ENCODE measurements at regions not wholly inside any gene's neighbourhood (a gene's known extent, or its start where the extent isn't known, plus 50 kb on each side); places are given as distances from the start of the nearest gene placed in this dataset.

DNA sequence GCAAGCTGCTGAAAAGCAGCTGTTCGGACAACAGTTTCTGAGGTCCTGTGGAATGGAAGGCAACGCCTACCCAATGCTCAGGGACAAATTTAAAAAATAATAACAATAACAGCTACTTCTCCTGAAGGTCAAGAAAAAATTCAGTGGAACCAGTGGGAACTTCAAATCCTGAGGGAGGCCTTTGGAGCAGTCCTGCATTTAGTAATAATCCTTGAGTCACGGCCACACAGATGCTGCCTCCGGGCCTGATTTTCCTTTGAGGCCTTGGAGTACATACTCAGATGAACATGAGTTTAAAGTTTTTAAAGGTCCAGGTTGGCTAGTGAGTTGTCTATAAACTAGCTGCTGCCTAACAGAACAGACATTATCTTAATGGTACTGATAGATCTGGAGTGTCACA is 268.0 kb downstream of the MSRB3 start:
- Histone ChIP-seq H2AFZ (no peak overlapping the region), H3K4me1 (ENCODE audit: insufficient read depth) (no peaks in the 10 kb centered on the region), H3K27me3 (no peaks in the 10 kb centered on the region), H4K20me1 (ENCODE audit: insufficient read depth, poor library complexity, severe bottlenecking) (no peaks in the 10 kb centered on the region), H3K79me2 (no peaks in the 10 kb centered on the region), H3K4me3 (no peak overlapping the region), H3K9me3 (ENCODE audit: low read depth) (no peaks in the 10 kb centered on the region), H3K9me2 (replicated peaks; ENCODE audit: insufficient read depth) (no peaks in the 10 kb centered on the region), H3K4me2 (no peak overlapping the region), H3K27ac (no peak overlapping the region), H3K36me3 (replicated peaks; ENCODE audit: insufficient read depth, low read depth) (no peaks in the 10 kb centered on the region)
- WGBS (ENCODE audit: low lambda C conversion rate, missing lambda C conversion rate) = 70% methylated on average over 4 of the region's 4 CpGs
- TF ChIP-seq EZH2phosphoT487 (IDR thresholded peaks at IDR 0.05; ENCODE audit: low read depth, severe bottlenecking, unreplicated experiment) (no peak), EZH2 (IDR thresholded peaks at IDR 0.05; ENCODE audit: borderline replicate concordance) (no peak)
- TF ChIP-seq, protein P1, sequence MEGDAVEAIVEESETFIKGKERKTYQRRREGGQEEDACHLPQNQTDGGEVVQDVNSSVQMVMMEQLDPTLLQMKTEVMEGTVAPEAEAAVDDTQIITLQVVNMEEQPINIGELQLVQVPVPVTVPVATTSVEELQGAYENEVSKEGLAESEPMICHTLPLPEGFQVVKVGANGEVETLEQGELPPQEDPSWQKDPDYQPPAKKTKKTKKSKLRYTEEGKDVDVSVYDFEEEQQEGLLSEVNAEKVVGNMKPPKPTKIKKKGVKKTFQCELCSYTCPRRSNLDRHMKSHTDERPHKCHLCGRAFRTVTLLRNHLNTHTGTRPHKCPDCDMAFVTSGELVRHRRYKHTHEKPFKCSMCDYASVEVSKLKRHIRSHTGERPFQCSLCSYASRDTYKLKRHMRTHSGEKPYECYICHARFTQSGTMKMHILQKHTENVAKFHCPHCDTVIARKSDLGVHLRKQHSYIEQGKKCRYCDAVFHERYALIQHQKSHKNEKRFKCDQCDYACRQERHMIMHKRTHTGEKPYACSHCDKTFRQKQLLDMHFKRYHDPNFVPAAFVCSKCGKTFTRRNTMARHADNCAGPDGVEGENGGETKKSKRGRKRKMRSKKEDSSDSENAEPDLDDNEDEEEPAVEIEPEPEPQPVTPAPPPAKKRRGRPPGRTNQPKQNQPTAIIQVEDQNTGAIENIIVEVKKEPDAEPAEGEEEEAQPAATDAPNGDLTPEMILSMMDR (IDR thresholded peaks at IDR 0.05; ENCODE audit: poor library complexity) = no peak
- no peak for DNase-seq (ENCODE audit: low spot score)

DNA sequence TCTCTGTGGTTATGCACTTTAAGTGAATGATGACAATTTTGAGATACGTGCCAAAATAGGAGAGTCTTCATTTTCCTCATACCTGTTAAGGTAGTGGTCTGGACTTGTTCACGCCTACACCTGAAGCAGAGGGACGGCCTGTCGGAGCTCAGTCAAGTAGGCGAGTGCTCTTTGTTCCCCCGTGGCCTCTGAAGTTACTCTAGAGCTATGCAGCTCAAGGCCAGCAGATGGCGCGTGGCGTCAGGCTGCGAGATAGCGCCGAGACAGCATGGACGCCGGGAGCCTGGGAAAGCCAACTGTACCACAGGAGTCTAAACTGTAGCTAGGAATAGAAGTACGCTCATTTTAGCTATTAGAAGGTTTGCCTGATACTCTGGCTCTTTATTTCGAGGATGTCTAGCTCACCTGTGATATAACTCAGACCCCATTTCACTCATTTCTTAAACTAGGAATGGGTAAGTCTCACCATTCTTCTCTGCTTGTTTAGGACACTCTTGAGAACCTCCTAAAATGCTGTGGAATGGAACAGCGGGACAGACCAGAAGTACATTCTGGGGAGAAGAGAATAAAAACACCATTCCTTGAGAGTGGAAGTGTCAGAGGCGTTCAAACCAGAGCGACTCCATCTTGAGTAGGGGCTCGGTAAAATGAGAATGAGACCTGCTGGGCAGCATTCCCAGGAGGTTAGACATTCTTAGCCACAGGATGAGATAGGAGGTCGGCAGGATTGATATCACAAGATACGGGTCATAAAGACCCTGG is 267.4 kb upstream of the HMGA2 start:
- Histone ChIP-seq H3K4me2 (no peak overlapping the region), H3K27me3 (no peaks in the 10 kb centered on the region), H3K4me1 (ENCODE audit: insufficient read depth) (no peaks in the 10 kb centered on the region), H3K79me2 (no peaks in the 10 kb centered on the region), H3K4me3 (no peak overlapping the region), H3K9me2 (replicated peaks; ENCODE audit: insufficient read depth) (no peaks in the 10 kb centered on the region), H3K36me3 (replicated peaks; ENCODE audit: insufficient read depth, low read depth) (no peaks in the 10 kb centered on the region), H3K27ac (no peak overlapping the region), H2AFZ (peak overlapping the region; percentile 10), H4K20me1 (ENCODE audit: insufficient read depth, poor library complexity, severe bottlenecking) (no peaks in the 10 kb centered on the region), H3K9me3 (ENCODE audit: low read depth) (no peaks in the 10 kb centered on the region)
- peak; percentile 92 for DNase-seq (ENCODE audit: low spot score)
- WGBS (ENCODE audit: low lambda C conversion rate, missing lambda C conversion rate) = 28% methylated on average over 22 of the region's 22 CpGs
- TF ChIP-seq, protein P1 (IDR thresholded peaks at IDR 0.05; ENCODE audit: poor library complexity) = peak; percentile 96
- no peak for TF ChIP-seq EZH2 (IDR thresholded peaks at IDR 0.05; ENCODE audit: borderline replicate concordance)
- TF ChIP-seq EZH2phosphoT487 (IDR thresholded peaks at IDR 0.05; ENCODE audit: low read depth, severe bottlenecking, unreplicated experiment) = no peak

DNA sequence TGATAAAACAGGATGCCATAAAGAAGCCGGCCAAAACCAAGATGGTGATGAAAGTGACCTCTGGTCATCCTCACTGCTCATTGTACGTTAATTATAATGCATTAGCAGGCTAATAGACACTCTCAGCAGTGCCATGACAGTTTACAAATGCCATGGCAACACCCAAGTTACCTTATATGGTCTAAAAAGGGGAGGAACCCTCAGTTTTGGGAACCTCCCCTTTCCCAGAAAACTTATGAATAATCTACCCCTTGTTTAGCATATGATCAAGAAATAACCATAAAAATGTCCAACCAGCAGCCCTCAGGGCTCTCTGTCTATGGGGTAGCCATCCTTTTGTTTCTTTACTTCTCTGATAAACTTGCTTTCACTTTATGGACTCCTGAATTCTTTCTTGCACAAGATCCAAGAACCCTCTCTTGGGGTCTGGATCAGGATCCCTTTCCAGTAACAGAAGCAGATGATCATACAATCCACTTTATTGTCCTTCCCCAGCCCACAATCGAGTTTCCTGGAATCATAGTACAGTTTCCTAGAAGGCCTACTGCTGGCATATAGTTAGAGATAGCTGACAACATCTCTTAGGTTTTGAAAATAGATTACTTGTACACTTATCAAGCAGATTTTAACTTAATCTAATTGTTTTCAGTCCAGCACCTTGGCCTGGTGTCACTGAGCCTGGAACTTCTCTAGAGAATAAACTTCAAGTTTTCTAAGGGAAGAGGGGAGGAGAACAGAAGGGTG is 266.7 kb upstream of the HMGA2 start:
- Histone ChIP-seq H3K4me1 (ENCODE audit: insufficient read depth) (no peaks in the 10 kb centered on the region), H3K27me3 (no peaks in the 10 kb centered on the region), H2AFZ (peak overlapping the region; percentile 8), H3K9me2 (replicated peaks; ENCODE audit: insufficient read depth) (no peaks in the 10 kb centered on the region), H3K4me3 (no peak overlapping the region), H3K9me3 (ENCODE audit: low read depth) (no peaks in the 10 kb centered on the region), H3K4me2 (no peak overlapping the region), H3K27ac (no peak overlapping the region), H4K20me1 (ENCODE audit: insufficient read depth, poor library complexity, severe bottlenecking) (no peaks in the 10 kb centered on the region), H3K79me2 (no peaks in the 10 kb centered on the region), H3K36me3 (replicated peaks; ENCODE audit: insufficient read depth, low read depth) (no peaks in the 10 kb centered on the region)
- no peak for DNase-seq (ENCODE audit: low spot score)
- WGBS (ENCODE audit: low lambda C conversion rate, missing lambda C conversion rate) = 80% methylated on average over 3 of the region's 3 CpGs
- TF ChIP-seq EZH2 (IDR thresholded peaks at IDR 0.05; ENCODE audit: borderline replicate concordance) = no peak
- TF ChIP-seq EZH2phosphoT487 (IDR thresholded peaks at IDR 0.05; ENCODE audit: low read depth, severe bottlenecking, unreplicated experiment) = no peak
- TF ChIP-seq, protein P1 (IDR thresholded peaks at IDR 0.05; ENCODE audit: poor library complexity) = no peak

Data from hepatocyte (in vitro differentiated cells).